H1 (cell line): ENCODE measurements at regions not wholly inside any gene's neighbourhood (a gene's known extent, or its start where the extent isn't known, plus 50 kb on each side); places are given as distances from the start of the nearest gene placed in this dataset.

Source experiments
- CBX5 ChIP-seq: fragments of 300-800, 300-1000 bp; sonication (generic); IDR thresholded peaks from 2 replicates; pipeline ENCODE4 v1.7.1; 2016; ENCODE audit warnings: antibody characterized with exemption, low read length, low read depth
- SIN3A ChIP-seq, 2 experiments: IDR thresholded peaks in 1 of 2; conservative IDR thresholded peaks in 1 of 2; 2 replicates each; pipeline ENCODE4 v1.6.1; 2011 to 2012; ENCODE audit warnings: low read length in 2 of 2, improper control_type of control experiment in 1 of 2, low read depth in 1 of 2, mild to moderate bottlenecking in 1 of 2
- TF ChIP-seq, protein P1 (sequence below): fragments of 300-600 bp; sonication (generic); IDR thresholded peaks from 2 replicates; pipeline ENCODE4 v1.7.1; 2012; ENCODE audit warnings: low read length, moderate library complexity, mild to moderate bottlenecking, inconsistent platforms; ENCODE audit not compliant: insufficient replicate concordance

DNA sequence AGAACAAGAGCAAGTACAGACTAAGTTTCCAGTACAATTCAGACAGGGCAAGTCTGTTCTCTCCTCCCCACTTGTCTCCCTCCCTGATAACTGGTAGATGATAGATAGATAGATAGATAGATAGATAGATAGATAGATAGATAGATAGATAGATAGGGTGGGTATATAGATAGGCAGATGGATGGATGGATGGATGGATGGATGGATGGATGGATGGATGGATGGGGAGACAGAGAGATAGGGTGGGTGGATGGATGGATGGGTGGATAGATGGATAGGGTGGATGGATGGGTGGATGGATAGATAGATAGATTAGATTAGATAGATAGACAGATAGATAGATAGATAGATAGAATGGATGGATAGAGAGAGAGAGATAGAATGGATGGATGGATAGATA lies 152.8 kb upstream of the MKLN1 start (continued):
- no peak for TF ChIP-seq CBX5
- no peak for TF ChIP-seq SIN3A (conservative IDR thresholded peaks at IDR 0.05 in 1 of 2, IDR thresholded peaks at IDR 0.05 in 1 of 2; ENCODE audit: low read depth in 1 of 2, low read length in 2 of 2)
- TF ChIP-seq, protein P1, sequence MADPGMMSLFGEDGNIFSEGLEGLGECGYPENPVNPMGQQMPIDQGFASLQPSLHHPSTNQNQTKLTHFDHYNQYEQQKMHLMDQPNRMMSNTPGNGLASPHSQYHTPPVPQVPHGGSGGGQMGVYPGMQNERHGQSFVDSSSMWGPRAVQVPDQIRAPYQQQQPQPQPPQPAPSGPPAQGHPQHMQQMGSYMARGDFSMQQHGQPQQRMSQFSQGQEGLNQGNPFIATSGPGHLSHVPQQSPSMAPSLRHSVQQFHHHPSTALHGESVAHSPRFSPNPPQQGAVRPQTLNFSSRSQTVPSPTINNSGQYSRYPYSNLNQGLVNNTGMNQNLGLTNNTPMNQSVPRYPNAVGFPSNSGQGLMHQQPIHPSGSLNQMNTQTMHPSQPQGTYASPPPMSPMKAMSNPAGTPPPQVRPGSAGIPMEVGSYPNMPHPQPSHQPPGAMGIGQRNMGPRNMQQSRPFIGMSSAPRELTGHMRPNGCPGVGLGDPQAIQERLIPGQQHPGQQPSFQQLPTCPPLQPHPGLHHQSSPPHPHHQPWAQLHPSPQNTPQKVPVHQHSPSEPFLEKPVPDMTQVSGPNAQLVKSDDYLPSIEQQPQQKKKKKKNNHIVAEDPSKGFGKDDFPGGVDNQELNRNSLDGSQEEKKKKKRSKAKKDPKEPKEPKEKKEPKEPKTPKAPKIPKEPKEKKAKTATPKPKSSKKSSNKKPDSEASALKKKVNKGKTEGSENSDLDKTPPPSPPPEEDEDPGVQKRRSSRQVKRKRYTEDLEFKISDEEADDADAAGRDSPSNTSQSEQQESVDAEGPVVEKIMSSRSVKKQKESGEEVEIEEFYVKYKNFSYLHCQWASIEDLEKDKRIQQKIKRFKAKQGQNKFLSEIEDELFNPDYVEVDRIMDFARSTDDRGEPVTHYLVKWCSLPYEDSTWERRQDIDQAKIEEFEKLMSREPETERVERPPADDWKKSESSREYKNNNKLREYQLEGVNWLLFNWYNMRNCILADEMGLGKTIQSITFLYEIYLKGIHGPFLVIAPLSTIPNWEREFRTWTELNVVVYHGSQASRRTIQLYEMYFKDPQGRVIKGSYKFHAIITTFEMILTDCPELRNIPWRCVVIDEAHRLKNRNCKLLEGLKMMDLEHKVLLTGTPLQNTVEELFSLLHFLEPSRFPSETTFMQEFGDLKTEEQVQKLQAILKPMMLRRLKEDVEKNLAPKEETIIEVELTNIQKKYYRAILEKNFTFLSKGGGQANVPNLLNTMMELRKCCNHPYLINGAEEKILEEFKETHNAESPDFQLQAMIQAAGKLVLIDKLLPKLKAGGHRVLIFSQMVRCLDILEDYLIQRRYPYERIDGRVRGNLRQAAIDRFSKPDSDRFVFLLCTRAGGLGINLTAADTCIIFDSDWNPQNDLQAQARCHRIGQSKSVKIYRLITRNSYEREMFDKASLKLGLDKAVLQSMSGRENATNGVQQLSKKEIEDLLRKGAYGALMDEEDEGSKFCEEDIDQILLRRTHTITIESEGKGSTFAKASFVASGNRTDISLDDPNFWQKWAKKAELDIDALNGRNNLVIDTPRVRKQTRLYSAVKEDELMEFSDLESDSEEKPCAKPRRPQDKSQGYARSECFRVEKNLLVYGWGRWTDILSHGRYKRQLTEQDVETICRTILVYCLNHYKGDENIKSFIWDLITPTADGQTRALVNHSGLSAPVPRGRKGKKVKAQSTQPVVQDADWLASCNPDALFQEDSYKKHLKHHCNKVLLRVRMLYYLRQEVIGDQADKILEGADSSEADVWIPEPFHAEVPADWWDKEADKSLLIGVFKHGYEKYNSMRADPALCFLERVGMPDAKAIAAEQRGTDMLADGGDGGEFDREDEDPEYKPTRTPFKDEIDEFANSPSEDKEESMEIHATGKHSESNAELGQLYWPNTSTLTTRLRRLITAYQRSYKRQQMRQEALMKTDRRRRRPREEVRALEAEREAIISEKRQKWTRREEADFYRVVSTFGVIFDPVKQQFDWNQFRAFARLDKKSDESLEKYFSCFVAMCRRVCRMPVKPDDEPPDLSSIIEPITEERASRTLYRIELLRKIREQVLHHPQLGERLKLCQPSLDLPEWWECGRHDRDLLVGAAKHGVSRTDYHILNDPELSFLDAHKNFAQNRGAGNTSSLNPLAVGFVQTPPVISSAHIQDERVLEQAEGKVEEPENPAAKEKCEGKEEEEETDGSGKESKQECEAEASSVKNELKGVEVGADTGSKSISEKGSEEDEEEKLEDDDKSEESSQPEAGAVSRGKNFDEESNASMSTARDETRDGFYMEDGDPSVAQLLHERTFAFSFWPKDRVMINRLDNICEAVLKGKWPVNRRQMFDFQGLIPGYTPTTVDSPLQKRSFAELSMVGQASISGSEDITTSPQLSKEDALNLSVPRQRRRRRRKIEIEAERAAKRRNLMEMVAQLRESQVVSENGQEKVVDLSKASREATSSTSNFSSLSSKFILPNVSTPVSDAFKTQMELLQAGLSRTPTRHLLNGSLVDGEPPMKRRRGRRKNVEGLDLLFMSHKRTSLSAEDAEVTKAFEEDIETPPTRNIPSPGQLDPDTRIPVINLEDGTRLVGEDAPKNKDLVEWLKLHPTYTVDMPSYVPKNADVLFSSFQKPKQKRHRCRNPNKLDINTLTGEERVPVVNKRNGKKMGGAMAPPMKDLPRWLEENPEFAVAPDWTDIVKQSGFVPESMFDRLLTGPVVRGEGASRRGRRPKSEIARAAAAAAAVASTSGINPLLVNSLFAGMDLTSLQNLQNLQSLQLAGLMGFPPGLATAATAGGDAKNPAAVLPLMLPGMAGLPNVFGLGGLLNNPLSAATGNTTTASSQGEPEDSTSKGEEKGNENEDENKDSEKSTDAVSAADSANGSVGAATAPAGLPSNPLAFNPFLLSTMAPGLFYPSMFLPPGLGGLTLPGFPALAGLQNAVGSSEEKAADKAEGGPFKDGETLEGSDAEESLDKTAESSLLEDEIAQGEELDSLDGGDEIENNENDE, result no peak
- TF ChIP-seq, all 59 proteins: peak for 0
